ENCODE measurements at regions not wholly inside any gene's neighbourhood (a gene's known extent, or its start where the extent isn't known, plus 50 kb on each side); places are given as distances from the start of the nearest gene placed in this dataset.

GRCh38 chr5:68544091-68544647 is 328.6 kb downstream of the PIK3R1 start:
- Histone ChIP-seq H3K36me3 (ENCODE audit: control insufficient read depth in 1 of 2, insufficient read depth in 2 of 2, low read length in 2 of 2) (no peaks in the 10 kb centered on the region), H3K4me3 (ENCODE audit: low read depth in 1 of 2, low read length in 2 of 2) (no peak overlapping the region), H3K4me1 (ENCODE audit: control insufficient read depth in 1 of 2, insufficient read depth in 2 of 2, low read length in 2 of 2) (no peaks in the 10 kb centered on the region), H3K9me3 (ENCODE audit: control insufficient read depth in 1 of 2, low read length in 2 of 2) (no peaks in the 10 kb centered on the region), H3K27me3 (ENCODE audit: low read depth, low read length) (no peaks in the 10 kb centered on the region), H3K27ac (ENCODE audit: low read length) (no peak overlapping the region)

- Histone ChIP-seq H3K36me3 (ENCODE audit: control insufficient read depth in 1 of 2, insufficient read depth in 2 of 2, low read length in 2 of 2) (no peaks in the 10 kb centered on the region), H3K9me3 (ENCODE audit: control insufficient read depth in 1 of 2, low read length in 2 of 2) (no peaks in the 10 kb centered on the region), H3K4me1 (ENCODE audit: control insufficient read depth in 1 of 2, insufficient read depth in 2 of 2, low read length in 2 of 2) (no peaks in the 10 kb centered on the region), H3K27ac (ENCODE audit: low read length) (no peak overlapping the region), H3K27me3 (ENCODE audit: low read depth, low read length) (no peaks in the 10 kb centered on the region), H3K4me3 (ENCODE audit: low read depth in 1 of 2, low read length in 2 of 2) (no peak overlapping the region)
These were observed 329.3 kb downstream of the PIK3R1 start for GRCh38 chr5:68544648-68545552.

- Histone ChIP-seq H3K27ac (ENCODE audit: low read length) (no peak overlapping the region), H3K4me3 (ENCODE audit: low read depth in 1 of 2, low read length in 2 of 2) (no peak overlapping the region), H3K9me3 (ENCODE audit: control insufficient read depth in 1 of 2, low read length in 2 of 2) (no peaks in the 10 kb centered on the region), H3K36me3 (ENCODE audit: control insufficient read depth in 1 of 2, insufficient read depth in 2 of 2, low read length in 2 of 2) (no peaks in the 10 kb centered on the region), H3K27me3 (ENCODE audit: low read depth, low read length) (no peaks in the 10 kb centered on the region), H3K4me1 (ENCODE audit: control insufficient read depth in 1 of 2, insufficient read depth in 2 of 2, low read length in 2 of 2) (no peaks in the 10 kb centered on the region)
These were observed 330.2 kb downstream of the PIK3R1 start for GRCh38 chr5:68545636-68546295.

- Histone ChIP-seq H3K27ac (ENCODE audit: low read length) (no peak overlapping the region), H3K4me1 (ENCODE audit: control insufficient read depth in 1 of 2, insufficient read depth in 2 of 2, low read length in 2 of 2) (no peaks in the 10 kb centered on the region), H3K9me3 (ENCODE audit: control insufficient read depth in 1 of 2, low read length in 2 of 2) (no peaks in the 10 kb centered on the region), H3K36me3 (ENCODE audit: control insufficient read depth in 1 of 2, insufficient read depth in 2 of 2, low read length in 2 of 2) (no peaks in the 10 kb centered on the region), H3K27me3 (ENCODE audit: low read depth, low read length) (no peaks in the 10 kb centered on the region), H3K4me3 (ENCODE audit: low read depth in 1 of 2, low read length in 2 of 2) (no peak overlapping the region)
These were observed 331.5 kb downstream of the PIK3R1 start for GRCh38 chr5:68547056-68547455.

DNA sequence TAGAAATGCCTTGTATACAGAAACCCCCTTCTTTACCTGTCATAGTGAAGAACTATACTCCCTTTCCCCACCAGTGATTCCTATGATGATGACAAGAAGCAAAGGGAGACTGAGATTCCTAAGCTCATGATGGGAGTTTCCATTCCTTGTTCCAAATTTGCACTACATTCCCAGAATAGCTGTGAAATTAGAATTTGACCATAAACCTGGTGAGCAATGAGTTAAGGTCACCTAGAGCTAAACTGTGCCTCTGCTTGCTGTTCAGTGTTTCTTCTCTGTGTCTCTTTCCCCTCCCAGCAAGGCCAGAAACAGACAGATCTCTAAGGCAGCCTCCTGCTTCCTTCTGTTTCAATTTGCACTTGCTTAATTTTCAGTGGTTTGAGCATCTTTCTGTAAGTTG is 332.1 kb downstream of the PIK3R1 start:
- Histone ChIP-seq H3K27ac (ENCODE audit: low read length) (no peak overlapping the region), H3K27me3 (ENCODE audit: low read depth, low read length) (no peaks in the 10 kb centered on the region), H3K9me3 (ENCODE audit: control insufficient read depth in 1 of 2, low read length in 2 of 2) (no peaks in the 10 kb centered on the region), H3K4me3 (ENCODE audit: low read depth in 1 of 2, low read length in 2 of 2) (no peak overlapping the region), H3K4me1 (ENCODE audit: control insufficient read depth in 1 of 2, insufficient read depth in 2 of 2, low read length in 2 of 2) (no peaks in the 10 kb centered on the region), H3K36me3 (ENCODE audit: control insufficient read depth in 1 of 2, insufficient read depth in 2 of 2, low read length in 2 of 2) (no peaks in the 10 kb centered on the region)

DNA sequence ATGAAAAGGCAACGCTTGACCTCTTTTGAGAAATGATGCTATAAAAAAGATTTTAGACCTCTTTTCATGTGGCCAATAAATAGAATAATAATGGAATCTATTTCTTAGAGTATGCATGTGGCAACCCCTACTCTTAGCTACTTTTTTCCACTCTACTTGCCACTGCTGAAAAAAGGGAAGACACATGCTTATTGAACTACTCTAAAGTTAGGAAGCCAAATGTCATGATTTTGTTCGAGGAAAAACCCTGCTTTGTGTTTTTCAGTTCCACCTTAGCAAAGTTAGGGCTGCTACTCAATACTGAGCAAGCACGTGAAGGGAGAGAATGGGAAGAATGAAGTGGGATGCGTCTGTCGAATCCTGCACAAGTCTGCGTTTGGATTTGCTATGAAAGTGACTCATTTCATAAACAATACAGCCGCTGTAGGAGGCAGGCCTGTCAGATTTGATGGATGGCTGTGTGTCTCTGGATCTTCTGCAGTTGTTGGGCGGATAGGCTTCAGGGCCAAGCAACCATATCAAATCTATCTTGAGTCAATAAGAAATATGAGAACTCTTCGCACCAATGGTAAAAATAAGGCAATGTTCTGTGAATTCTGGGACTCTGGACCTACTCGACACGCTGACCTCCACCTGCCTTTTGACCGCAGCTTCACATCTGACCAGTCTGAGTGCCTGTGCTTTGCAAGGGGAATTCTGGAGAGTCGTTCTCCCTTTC is 333.6 kb downstream of the PIK3R1 start:
- H3K4me1 ChIP-seq (ENCODE audit: control insufficient read depth in 1 of 2, insufficient read depth in 2 of 2, low read length in 2 of 2): no peaks in the 10 kb centered on the region
- no peaks in the 10 kb centered on the region for H3K36me3 ChIP-seq (ENCODE audit: control insufficient read depth in 1 of 2, insufficient read depth in 2 of 2, low read length in 2 of 2)
- H3K9me3 ChIP-seq (ENCODE audit: control insufficient read depth in 1 of 2, low read length in 2 of 2): no peaks in the 10 kb centered on the region
- H3K27ac ChIP-seq (ENCODE audit: low read length): no peak overlapping the region
- no peaks in the 10 kb centered on the region for H3K27me3 ChIP-seq (ENCODE audit: low read depth, low read length)
- no peak overlapping the region for H3K4me3 ChIP-seq (ENCODE audit: low read depth in 1 of 2, low read length in 2 of 2)

DNA sequence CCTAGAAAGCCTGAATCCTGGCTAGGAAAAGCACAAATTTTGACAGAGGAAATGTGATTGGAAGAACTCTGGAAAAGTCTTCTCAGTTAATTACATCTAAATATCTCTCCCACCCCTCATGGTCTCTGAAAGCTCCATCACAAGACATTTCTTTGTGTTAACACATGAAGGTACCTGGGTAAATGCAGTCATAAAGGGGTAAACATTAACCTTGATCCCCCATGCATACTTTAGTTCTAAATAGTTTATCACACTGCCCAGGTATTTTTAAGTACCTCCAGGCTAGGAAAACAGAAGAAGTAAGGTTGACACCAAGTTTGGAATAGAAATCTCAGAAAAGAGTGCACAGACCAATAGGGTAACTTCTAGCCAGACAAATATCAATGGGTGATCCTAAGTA is 334.5 kb downstream of the PIK3R1 start:
- H3K4me3 ChIP-seq (ENCODE audit: low read depth in 1 of 2, low read length in 2 of 2): no peak overlapping the region
- H3K9me3 ChIP-seq (ENCODE audit: control insufficient read depth in 1 of 2, low read length in 2 of 2): no peaks in the 10 kb centered on the region
- H3K36me3 ChIP-seq (ENCODE audit: control insufficient read depth in 1 of 2, insufficient read depth in 2 of 2, low read length in 2 of 2): no peaks in the 10 kb centered on the region
- no peaks in the 10 kb centered on the region for H3K4me1 ChIP-seq (ENCODE audit: control insufficient read depth in 1 of 2, insufficient read depth in 2 of 2, low read length in 2 of 2)
- no peak overlapping the region for H3K27ac ChIP-seq (ENCODE audit: low read length)
- no peaks in the 10 kb centered on the region for H3K27me3 ChIP-seq (ENCODE audit: low read depth, low read length)

- H3K9me3 ChIP-seq (ENCODE audit: control insufficient read depth in 1 of 2, low read length in 2 of 2): no peaks in the 10 kb centered on the region
- H3K36me3 ChIP-seq (ENCODE audit: control insufficient read depth in 1 of 2, insufficient read depth in 2 of 2, low read length in 2 of 2): no peaks in the 10 kb centered on the region
- no peaks in the 10 kb centered on the region for H3K27me3 ChIP-seq (ENCODE audit: low read depth, low read length)
- no peak overlapping the region for H3K4me3 ChIP-seq (ENCODE audit: low read depth in 1 of 2, low read length in 2 of 2)
- H3K27ac ChIP-seq (ENCODE audit: low read length): no peak overlapping the region
- no peaks in the 10 kb centered on the region for H3K4me1 ChIP-seq (ENCODE audit: control insufficient read depth in 1 of 2, insufficient read depth in 2 of 2, low read length in 2 of 2)
These were observed 335.9 kb downstream of the PIK3R1 start for GRCh38 chr5:68551436-68551835.

- H3K9me3 ChIP-seq (ENCODE audit: control insufficient read depth in 1 of 2, low read length in 2 of 2): no peaks in the 10 kb centered on the region
- H3K36me3 ChIP-seq (ENCODE audit: control insufficient read depth in 1 of 2, insufficient read depth in 2 of 2, low read length in 2 of 2): no peaks in the 10 kb centered on the region
- no peaks in the 10 kb centered on the region for H3K27me3 ChIP-seq (ENCODE audit: low read depth, low read length)
- no peak overlapping the region for H3K27ac ChIP-seq (ENCODE audit: low read length)
- no peaks in the 10 kb centered on the region for H3K4me1 ChIP-seq (ENCODE audit: control insufficient read depth in 1 of 2, insufficient read depth in 2 of 2, low read length in 2 of 2)
- no peak overlapping the region for H3K4me3 ChIP-seq (ENCODE audit: low read depth in 1 of 2, low read length in 2 of 2)
These were observed 339.2 kb downstream of the PIK3R1 start for GRCh38 chr5:68554571-68555279.

GRCh38 chr5:68555907-68556681 is 340.5 kb downstream of the PIK3R1 start:
- no peak overlapping the region for H3K27ac ChIP-seq (ENCODE audit: low read length)
- H3K9me3 ChIP-seq (ENCODE audit: control insufficient read depth in 1 of 2, low read length in 2 of 2): no peaks in the 10 kb centered on the region
- no peaks in the 10 kb centered on the region for H3K27me3 ChIP-seq (ENCODE audit: low read depth, low read length)
- no peaks in the 10 kb centered on the region for H3K4me1 ChIP-seq (ENCODE audit: control insufficient read depth in 1 of 2, insufficient read depth in 2 of 2, low read length in 2 of 2)
- H3K36me3 ChIP-seq (ENCODE audit: control insufficient read depth in 1 of 2, insufficient read depth in 2 of 2, low read length in 2 of 2): no peaks in the 10 kb centered on the region
- H3K4me3 ChIP-seq (ENCODE audit: low read depth in 1 of 2, low read length in 2 of 2): no peak overlapping the region
